ENCODE measurements at regions not wholly inside any gene's neighbourhood (a gene's known extent, or its start where the extent isn't known, plus 50 kb on each side); places are given as distances from the start of the nearest gene placed in this dataset.
"Not testable (repeated sequence)": the region's sequence is repeated elsewhere in the genome, so short reads cannot be mapped to it uniquely, and the experiment has no call there.

DNA sequence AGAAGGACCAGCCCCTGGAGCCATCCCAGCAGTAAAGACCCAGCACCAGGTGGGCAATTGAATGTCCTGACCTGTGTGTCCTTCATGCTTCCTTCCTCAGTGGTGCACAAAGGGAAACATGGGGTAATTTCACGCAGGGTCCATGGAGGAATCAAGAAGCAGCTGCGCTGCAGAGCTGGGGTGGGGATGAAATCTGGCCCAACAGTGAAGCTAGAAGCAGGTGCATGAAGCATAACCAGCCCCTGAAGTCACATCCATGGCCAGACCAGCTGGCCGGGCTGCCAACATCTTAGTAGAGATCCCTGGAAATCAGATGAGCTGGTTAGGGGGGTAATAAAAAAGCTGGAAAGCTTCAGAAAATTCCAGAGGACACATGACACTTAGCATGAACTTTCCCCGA lies 646.7 kb upstream of the DEFB115 start:
- H3K4me3 ChIP-seq (ENCODE audit: low read depth, low read length), result no peak overlapping the region
- in situ Hi-C loops (cut with HindIII; ENCODE audit: low sequenced_read_pairs), result no loop called here
- no peak for DNase-seq (ENCODE audit: low read depth, low spot score)
- TF ChIP-seq, protein P1, sequence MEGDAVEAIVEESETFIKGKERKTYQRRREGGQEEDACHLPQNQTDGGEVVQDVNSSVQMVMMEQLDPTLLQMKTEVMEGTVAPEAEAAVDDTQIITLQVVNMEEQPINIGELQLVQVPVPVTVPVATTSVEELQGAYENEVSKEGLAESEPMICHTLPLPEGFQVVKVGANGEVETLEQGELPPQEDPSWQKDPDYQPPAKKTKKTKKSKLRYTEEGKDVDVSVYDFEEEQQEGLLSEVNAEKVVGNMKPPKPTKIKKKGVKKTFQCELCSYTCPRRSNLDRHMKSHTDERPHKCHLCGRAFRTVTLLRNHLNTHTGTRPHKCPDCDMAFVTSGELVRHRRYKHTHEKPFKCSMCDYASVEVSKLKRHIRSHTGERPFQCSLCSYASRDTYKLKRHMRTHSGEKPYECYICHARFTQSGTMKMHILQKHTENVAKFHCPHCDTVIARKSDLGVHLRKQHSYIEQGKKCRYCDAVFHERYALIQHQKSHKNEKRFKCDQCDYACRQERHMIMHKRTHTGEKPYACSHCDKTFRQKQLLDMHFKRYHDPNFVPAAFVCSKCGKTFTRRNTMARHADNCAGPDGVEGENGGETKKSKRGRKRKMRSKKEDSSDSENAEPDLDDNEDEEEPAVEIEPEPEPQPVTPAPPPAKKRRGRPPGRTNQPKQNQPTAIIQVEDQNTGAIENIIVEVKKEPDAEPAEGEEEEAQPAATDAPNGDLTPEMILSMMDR (IDR thresholded peaks at IDR 0.05; ENCODE audit: low read depth, low read length), result no peak

DNA sequence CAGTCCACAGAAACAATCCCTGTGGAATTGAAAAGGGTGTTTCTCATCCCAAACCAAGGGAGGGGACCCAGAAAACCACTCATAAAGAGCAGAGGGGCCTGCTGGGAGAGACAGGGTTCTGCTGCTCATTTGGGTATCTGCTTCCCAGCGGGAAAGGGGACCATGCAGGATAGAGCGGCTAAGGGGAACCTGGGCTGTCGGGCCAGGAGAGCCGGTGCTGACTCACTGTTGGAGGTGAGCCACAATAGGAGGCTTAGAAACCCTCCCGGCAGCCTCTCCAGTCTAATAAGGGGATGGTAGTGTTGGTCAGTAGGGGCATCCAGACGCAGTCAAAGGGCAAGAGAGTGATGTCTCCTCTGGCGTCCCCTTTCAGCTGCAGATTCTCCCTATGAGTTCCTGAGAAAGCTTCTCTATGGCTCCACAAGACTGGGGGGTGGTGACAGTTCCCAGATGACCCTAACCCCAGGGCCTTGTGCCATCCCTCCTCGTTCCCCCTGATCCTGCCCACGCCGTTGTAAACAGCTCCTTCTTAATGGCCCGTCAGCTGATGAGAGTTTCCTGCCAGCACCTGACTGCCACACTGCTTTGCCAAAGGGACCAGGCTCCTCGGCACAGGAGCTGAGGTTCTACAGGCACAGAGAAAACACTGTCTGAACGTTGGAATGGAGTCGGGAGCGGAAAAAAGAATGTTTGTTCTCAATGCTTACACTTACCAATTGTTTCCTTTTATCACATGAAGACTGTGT lies 646.1 kb upstream of the DEFB115 start:
- in situ Hi-C loops (cut with HindIII; ENCODE audit: low sequenced_read_pairs), result no loop called here
- TF ChIP-seq, protein P1 (IDR thresholded peaks at IDR 0.05; ENCODE audit: low read depth, low read length), result no peak
- no peak for DNase-seq (ENCODE audit: low read depth, low spot score)
- H3K4me3 ChIP-seq (ENCODE audit: low read depth, low read length), result no peak overlapping the region

DNA sequence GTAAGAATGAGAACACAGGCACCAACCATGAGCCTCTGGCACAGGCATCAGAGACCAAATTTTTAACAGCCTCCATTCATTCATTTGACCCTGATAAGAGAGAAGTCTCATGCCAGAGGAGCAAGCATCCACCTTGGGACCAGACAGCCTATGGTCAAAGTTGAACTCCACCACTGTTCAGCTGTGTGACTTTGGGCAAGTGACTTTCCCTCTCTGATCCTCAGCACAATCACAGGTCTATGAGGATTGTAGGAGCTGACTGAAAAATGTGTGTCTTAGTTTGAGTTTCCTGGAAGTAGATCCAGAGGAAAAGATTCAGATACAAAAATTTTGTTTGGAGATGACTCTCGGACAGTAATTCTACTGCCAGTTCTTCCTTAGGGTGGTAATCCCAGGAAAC lies 645.1 kb upstream of the DEFB115 start:
- in situ Hi-C loops (cut with HindIII; ENCODE audit: low sequenced_read_pairs), result no loop called here
- no peak for DNase-seq (ENCODE audit: low read depth, low spot score)
- H3K4me3 ChIP-seq (ENCODE audit: low read depth, low read length), result no peak overlapping the region
- TF ChIP-seq, protein P1 (IDR thresholded peaks at IDR 0.05; ENCODE audit: low read depth, low read length), result no peak

DNA sequence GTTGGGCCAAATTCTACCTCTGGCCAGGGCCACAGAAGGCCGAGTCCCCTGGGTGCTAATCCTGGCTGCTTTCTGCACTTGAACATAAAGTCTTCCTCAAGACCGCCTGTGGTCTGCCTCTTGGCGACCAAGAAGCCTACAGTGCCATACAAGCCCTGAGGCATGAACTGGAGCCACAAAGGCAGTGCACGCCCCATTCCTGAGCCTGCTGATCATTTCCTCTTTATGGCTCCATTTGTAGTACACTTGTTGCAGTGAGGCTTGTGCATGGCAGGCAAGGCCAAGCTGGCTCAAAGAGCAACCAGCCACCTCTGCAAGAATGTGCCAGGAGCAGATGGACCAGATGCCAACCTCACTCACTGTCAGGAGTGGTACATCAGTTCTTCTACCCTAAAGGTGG lies 636.1 kb upstream of the DEFB115 start:
- DNase-seq (ENCODE audit: low read depth, low spot score); H3K4me3 ChIP-seq (ENCODE audit: low read depth, low read length); in situ Hi-C loops (cut with HindIII; ENCODE audit: low sequenced_read_pairs): not testable (repeated sequence)

DNA sequence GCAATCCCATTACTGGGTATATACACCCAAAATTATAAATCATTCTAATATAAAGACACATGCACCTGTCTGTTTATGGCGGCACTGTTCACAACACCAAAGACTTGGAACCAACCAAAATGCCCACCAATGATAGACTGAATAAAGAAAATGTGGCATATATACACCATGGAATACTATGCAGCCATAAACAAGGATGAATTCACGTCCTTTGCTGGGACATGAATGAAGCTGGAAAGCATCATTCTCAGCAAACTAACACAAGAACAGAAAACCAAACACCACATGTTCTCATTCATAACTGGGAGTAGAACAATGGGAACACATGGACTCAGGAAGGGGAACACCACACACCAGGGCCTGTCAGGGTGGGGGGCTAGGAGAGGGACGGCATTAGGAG lies 633.2 kb upstream of the DEFB115 start:
- H3K4me3 ChIP-seq (ENCODE audit: low read depth, low read length); DNase-seq (ENCODE audit: low read depth, low spot score); in situ Hi-C loops (cut with HindIII; ENCODE audit: low sequenced_read_pairs): not testable (repeated sequence)

DNA sequence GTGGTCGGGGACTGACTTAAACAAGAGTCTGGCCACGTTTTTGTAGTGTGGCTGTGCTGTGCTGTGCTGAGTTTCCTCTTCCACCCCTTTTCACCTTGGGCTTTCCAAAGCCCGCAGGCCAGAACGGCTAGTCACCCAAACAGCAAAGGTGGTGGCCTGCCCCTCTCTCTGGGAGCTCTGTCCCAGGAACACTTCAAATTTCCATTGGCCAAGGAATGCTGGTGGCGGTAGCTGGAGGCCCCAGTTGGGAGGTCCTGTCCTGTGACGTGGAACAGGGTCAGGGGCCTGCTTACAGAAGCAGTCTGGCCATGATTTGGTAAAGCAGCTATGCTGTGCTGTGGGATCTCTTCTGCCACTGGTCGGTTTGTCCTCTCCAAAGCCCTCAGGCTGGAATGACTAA lies 628.1 kb upstream of the DEFB115 start:
- H3K4me3 ChIP-seq (ENCODE audit: low read depth, low read length); DNase-seq (ENCODE audit: low read depth, low spot score); in situ Hi-C loops (cut with HindIII; ENCODE audit: low sequenced_read_pairs): not testable (repeated sequence)

DNA sequence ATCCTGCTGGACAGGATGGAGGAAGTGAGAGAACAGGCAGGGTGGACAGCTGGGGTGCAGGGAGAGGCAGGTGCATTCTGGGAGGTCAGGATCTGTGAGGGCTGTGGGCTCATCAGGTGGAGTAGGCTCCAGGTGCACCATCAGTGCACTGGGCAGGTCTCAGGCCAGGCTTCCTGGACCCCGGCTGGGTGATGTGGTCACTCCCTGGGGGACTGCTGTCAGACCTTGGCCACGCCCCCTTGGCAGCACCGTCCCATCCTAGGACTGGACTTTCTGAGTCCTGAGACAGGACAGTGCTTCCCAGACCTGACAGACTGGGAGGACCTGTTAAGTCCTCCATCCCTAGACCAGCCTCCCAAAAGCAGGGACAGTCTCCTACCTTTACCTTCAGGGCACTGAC lies 626.7 kb upstream of the DEFB115 start:
- no peak overlapping the region for H3K4me3 ChIP-seq (ENCODE audit: low read depth, low read length)
- no peak for DNase-seq (ENCODE audit: low read depth, low spot score)
- TF ChIP-seq, protein P1 (IDR thresholded peaks at IDR 0.05; ENCODE audit: low read depth, low read length), result no peak
- in situ Hi-C loops (cut with HindIII; ENCODE audit: low sequenced_read_pairs), result no loop called here

DNA sequence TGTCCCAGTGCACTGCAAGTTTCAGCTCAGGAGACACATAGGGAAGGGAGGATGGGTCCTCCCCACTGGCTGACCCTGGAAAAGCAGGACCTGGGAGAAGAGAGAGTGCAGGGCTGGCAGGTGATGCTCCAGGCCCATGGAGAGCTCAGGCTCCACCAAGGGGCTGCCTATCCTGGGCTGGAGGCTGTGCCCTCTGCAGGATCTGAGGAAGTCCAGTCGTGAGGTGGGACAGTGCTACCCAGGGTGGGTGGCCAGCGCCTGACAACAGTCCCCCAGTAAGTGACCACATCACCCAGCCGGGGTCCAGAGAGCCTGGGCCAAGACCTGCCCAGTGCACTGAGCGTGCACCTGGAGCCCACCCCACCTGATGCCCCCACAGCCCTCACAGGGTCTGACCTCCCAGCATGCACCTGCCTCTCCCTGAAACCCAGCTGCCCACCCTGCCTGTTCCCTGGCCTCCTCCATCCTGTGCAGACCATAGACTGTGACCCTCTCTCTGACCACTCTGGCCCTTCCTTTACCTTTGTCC lies 626.1 kb upstream of the DEFB115 start:
- H3K4me3 ChIP-seq (ENCODE audit: low read depth, low read length); in situ Hi-C loops (cut with HindIII; ENCODE audit: low sequenced_read_pairs); DNase-seq (ENCODE audit: low read depth, low spot score): not testable (repeated sequence)

DNA sequence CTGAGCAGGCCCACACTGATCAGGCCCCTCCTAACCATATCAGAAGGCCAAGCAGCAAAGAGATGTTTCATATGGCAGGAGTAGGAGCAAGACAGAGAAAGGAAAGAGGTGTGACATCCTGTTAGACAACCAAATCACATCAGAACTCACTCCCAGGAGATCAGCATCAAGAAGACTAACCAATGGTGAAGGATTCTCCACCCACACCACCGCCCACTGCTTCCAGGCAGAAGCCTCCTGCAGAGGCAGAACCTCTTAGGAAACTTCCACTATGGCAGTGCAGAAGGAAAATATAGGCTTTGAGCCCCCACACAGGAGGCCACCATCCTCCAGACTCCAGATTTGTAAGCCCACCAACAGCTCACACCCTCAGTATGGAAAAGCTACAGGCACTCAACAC lies 624.7 kb upstream of the DEFB115 start:
- DNase-seq (ENCODE audit: low read depth, low spot score); in situ Hi-C loops (cut with HindIII; ENCODE audit: low sequenced_read_pairs); H3K4me3 ChIP-seq (ENCODE audit: low read depth, low read length): not testable (repeated sequence)

DNA sequence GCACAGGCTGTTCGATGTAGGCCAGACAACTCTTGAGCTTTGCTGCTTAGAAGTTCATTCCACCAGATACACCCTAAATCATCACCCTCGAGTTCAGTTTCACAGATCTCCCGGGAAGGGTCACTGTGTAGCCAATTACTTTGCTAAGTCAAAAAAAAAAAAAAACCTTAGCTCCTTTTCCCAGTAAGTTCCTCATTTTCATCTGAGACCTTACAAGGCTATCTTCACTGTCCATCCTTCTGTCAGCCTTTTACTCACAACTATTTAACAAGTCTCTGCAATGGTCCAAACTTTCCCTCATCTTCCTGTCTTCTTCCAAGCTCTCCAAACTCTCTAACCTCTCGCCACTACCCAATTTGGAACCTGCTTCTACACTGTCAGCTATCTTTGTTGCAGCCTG lies 615.9 kb upstream of the DEFB115 start:
- in situ Hi-C loops (cut with HindIII; ENCODE audit: low sequenced_read_pairs); DNase-seq (ENCODE audit: low read depth, low spot score); H3K4me3 ChIP-seq (ENCODE audit: low read depth, low read length): not testable (repeated sequence)

DNA sequence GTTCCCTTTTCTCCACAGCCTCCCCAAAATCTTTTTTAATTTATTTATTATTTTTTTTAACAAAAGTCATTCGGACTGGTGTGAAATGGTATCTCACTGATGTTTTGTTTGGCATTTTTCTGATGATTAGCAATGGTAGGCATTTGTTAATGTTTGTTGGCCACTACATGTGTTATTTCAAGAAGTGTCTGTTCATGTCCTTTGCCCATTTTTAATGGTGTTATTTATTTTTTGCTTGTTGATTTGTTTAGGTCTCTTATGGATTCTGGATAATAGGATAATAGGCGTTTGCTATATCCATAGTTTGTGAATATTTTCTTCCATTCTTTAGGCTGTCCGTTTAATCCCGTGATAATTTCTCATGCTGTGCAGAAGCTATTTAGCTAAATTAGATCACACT lies 596.5 kb upstream of the DEFB115 start:
- DNase-seq (ENCODE audit: low read depth, low spot score); H3K4me3 ChIP-seq (ENCODE audit: low read depth, low read length); in situ Hi-C loops (cut with HindIII; ENCODE audit: low sequenced_read_pairs): not testable (repeated sequence)

DNA sequence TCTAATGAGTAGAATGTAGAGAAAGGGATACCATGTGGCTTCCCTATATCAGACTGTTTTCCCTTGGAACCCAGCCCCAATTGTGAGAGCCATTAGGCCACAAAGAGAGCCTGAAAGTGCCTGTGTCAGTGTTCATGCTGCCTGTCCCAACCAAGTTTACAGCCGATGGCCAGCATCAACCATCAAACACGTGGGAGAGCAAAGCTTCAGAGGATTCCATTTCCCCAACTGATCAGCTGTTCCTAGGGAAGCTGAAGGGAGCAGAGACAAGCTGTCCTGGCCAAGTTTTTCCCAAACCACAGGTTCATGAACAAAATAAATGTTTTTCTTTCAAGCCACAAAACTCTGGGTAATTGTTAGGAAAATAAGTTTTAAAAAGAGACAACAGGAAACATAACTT lies 589.0 kb upstream of the DEFB115 start:
- H3K4me3 ChIP-seq (ENCODE audit: low read depth, low read length); DNase-seq (ENCODE audit: low read depth, low spot score); in situ Hi-C loops (cut with HindIII; ENCODE audit: low sequenced_read_pairs): not testable (repeated sequence)

DNA sequence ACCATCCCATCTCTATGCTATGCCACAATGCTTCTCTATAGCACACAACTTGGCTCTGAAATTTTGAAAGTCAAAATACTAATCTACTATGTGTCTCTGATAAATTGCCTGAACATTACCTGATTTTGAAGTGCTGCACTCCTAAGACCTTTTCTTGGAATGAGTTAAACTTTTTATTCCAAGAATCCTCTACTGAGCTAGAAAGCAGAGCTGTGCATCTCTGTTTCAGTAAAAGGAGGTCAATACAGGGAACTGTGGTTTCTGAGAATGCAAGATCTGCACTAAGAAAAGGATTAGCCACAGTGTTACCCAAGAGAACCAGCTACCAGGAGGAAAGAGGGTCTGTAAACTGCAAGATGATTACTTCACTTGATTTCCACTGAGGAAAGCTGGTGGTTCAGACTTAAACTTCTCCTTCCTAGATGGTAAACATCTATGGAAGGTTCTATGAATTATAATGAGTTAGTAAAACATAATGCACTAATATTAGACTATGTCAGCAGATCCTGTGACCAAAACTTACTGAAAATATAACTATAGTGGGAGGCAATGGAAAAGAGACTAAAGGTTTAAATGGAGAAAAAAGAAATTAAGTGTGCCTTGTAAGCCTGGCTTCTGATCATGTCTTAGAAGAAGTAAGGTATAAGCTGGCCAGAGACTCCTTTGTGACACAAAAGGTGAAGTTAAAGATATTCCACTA lies 588.0 kb upstream of the DEFB115 start:
- H3K4me3 ChIP-seq (ENCODE audit: low read depth, low read length); DNase-seq (ENCODE audit: low read depth, low spot score); in situ Hi-C loops (cut with HindIII; ENCODE audit: low sequenced_read_pairs): not testable (repeated sequence)
